ENCODE measurements at regions not wholly inside any gene's neighbourhood (a gene's known extent, or its start where the extent isn't known, plus 50 kb on each side); places are given as distances from the start of the nearest gene placed in this dataset.

DNA sequence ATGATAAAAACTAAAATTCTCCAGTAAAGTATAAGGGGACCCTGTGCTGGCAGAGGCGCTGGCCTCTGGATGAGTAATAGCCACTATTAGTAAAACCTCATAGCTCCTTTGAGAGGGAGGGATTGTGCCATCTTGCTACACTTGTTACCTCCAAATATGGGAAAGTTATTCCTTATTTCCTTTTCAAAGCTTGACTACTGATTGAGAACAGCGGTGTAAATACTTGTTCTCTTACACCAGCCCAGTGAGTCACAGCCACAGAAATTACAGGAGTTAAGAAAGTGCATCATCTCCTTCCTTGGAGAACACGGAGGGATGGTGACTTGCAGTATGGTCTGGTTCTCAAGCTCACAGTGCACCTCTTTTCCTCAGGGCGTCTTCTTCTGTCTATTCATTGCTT is 379.0 kb downstream of the EFNB2 start:
- Histone ChIP-seq H3K4me1 (ENCODE audit: control insufficient read depth, low read depth, low read length) (peaks cover 8% of the 10 kb centered on the region), H3K27ac (ENCODE audit: low read length) (no peak overlapping the region), H3K4me3 (ENCODE audit: low read length) (no peak overlapping the region), H3K9me3 (ENCODE audit: control insufficient read depth, low read depth, low read length) (no peaks in the 10 kb centered on the region), H3K27me3 (ENCODE audit: control insufficient read depth, insufficient read depth, low read length) (no peaks in the 10 kb centered on the region), H3K9ac (ENCODE audit: low read length) (no peak overlapping the region), H3K36me3 (ENCODE audit: control insufficient read depth, low read depth, low read length) (no peaks in the 10 kb centered on the region)

DNA sequence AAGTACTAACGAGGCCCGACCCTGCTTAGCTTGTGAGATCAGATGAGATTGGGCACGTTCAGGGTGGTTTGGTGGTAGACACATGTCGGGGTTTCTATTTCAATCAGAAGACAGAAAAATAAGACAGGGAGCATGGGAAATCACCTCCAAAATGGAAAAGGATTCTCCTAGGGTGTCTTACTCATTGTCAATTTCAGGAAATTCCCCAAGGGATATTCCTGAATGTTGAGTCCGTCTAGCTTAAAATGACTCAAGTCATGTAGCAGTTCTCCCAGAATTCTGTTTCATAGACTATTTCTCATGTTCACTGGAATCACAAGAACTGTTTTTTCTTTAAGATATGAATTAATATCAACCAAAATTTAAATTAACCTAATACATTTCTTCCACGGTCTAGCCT is 380.1 kb downstream of the EFNB2 start:
- no peak overlapping the region for H3K4me3 ChIP-seq (ENCODE audit: low read length)

DNA sequence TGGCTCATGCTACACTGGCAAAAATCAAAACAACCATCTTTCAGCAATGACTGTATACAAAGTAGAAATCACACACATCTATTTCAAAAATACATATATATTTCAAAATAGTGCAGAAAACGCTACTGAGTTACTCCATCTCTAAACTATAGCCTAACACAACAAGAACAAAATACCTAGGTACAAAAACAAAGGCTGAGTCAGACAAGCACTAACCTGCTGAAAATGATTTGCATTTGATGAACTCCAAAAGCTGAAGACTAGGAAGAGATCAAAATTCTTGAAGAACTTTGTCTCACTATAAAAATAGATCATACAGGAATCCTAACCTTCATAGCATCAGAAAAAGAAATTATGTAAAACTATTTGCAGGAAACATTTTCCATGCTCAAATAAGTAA is 381.6 kb downstream of the EFNB2 start:
- no peaks in the 10 kb centered on the region for H3K36me3 ChIP-seq (ENCODE audit: control insufficient read depth, low read depth, low read length)
- peaks cover 15% of the 10 kb centered on the region for H3K4me1 ChIP-seq (ENCODE audit: control insufficient read depth, low read depth, low read length)
- no peak overlapping the region for H3K27ac ChIP-seq (ENCODE audit: low read length)
- no peaks in the 10 kb centered on the region for H3K9me3 ChIP-seq (ENCODE audit: control insufficient read depth, low read depth, low read length)
- no peaks in the 10 kb centered on the region for H3K27me3 ChIP-seq (ENCODE audit: control insufficient read depth, insufficient read depth, low read length)
- no peak overlapping the region for H3K4me3 ChIP-seq (ENCODE audit: low read length)
- H3K9ac ChIP-seq (ENCODE audit: low read length): no peak overlapping the region

More for the DNA sequence above, 380.1 kb downstream of the EFNB2 start:
- Histone ChIP-seq H3K36me3 (ENCODE audit: control insufficient read depth, low read depth, low read length) (no peaks in the 10 kb centered on the region), H3K4me1 (ENCODE audit: control insufficient read depth, low read depth, low read length) (peaks cover 15% of the 10 kb centered on the region), H3K27me3 (ENCODE audit: control insufficient read depth, insufficient read depth, low read length) (no peaks in the 10 kb centered on the region), H3K9ac (ENCODE audit: low read length) (no peak overlapping the region), H3K27ac (ENCODE audit: low read length) (no peak overlapping the region), H3K9me3 (ENCODE audit: control insufficient read depth, low read depth, low read length) (no peaks in the 10 kb centered on the region)

DNA sequence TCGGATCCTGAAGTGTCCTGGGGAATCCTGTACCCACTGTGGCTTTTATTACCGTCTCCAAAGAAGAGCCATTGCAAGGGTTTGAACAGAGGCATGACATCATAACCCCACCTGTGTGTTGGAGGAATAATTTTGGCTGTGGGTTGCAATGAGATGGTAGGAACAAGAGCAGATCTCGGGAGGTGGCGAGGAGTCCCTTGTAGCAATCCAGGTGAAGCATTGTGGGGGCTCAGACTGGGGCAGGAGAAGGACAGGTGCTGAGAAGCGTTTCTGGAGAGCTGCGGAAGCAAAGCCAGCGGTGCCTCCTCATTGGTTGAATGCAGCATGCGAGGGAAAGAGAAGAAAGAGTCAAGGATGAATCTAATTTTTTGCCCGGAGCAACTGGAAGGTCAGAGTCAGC is 382.4 kb downstream of the EFNB2 start:
- Histone ChIP-seq H3K4me1 (ENCODE audit: control insufficient read depth, low read depth, low read length) (peaks cover 15% of the 10 kb centered on the region), H3K27me3 (ENCODE audit: control insufficient read depth, insufficient read depth, low read length) (no peaks in the 10 kb centered on the region), H3K9me3 (ENCODE audit: control insufficient read depth, low read depth, low read length) (no peaks in the 10 kb centered on the region), H3K4me3 (ENCODE audit: low read length) (no peak overlapping the region), H3K9ac (ENCODE audit: low read length) (no peak overlapping the region), H3K36me3 (ENCODE audit: control insufficient read depth, low read depth, low read length) (no peaks in the 10 kb centered on the region), H3K27ac (ENCODE audit: low read length) (no peak overlapping the region)

DNA sequence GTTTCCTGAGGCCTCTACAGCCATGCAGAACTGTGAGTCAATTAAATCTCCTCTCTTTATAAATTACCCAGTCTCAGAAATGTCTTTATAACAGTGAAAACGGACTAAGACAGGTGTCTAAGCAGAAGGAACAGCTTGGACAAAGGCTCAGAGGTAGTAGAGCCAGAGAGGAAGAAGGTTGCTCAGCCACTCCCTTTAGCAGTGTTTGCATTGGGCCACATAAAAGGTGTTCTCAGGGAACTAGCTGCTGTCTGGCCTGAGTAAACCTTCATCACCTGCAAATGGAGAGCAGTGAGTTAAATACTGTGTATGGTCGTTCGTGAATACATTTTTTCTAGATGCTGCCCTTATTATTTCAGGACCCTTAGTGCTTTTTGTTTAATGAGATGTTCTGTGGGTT is 383.4 kb downstream of the EFNB2 start:
- Histone ChIP-seq H3K9me3 (ENCODE audit: control insufficient read depth, low read depth, low read length) (no peaks in the 10 kb centered on the region), H3K27me3 (ENCODE audit: control insufficient read depth, insufficient read depth, low read length) (no peaks in the 10 kb centered on the region), H3K4me1 (ENCODE audit: control insufficient read depth, low read depth, low read length) (peaks cover 15% of the 10 kb centered on the region), H3K36me3 (ENCODE audit: control insufficient read depth, low read depth, low read length) (no peaks in the 10 kb centered on the region), H3K27ac (ENCODE audit: low read length) (no peak overlapping the region), H3K4me3 (ENCODE audit: low read length) (no peak overlapping the region), H3K9ac (ENCODE audit: low read length) (no peak overlapping the region)

DNA sequence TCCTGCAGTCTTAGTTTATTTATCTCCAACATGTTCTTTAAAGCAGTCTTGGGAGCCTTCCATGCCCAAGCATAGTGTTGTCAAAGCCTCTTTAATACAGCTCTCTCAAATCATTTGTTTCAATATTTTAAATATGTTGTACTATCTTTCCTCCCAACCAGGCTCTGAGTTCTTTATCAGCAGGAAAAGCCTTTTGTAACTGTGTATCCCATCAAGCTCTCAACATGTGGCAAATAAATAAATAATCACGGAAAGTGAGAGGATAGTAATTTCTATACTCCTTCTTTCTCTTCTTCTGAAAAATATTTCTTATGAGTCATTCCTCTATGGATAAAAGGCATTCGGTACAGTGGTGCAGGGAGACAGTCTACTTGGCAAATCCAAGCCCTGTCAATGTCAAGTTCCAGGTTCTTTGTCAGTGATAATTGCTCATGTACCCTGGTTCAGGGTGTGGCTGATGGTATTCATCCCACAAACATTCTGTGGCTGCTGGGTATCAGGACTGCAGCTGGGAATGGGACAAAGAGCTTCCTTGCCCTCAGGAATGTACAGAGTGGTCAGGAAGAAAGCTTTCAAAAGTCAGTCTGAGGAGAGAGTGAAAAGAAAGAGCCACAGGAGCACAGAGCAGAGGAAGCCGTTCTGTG is 384.3 kb downstream of the EFNB2 start:
- Histone ChIP-seq H3K27me3 (ENCODE audit: control insufficient read depth, insufficient read depth, low read length) (no peaks in the 10 kb centered on the region), H3K36me3 (ENCODE audit: control insufficient read depth, low read depth, low read length) (no peaks in the 10 kb centered on the region), H3K9me3 (ENCODE audit: control insufficient read depth, low read depth, low read length) (no peaks in the 10 kb centered on the region), H3K4me1 (ENCODE audit: control insufficient read depth, low read depth, low read length) (peaks cover 15% of the 10 kb centered on the region), H3K9ac (ENCODE audit: low read length) (no peak overlapping the region), H3K27ac (ENCODE audit: low read length) (no peak overlapping the region), H3K4me3 (ENCODE audit: low read length) (no peak overlapping the region)

DNA sequence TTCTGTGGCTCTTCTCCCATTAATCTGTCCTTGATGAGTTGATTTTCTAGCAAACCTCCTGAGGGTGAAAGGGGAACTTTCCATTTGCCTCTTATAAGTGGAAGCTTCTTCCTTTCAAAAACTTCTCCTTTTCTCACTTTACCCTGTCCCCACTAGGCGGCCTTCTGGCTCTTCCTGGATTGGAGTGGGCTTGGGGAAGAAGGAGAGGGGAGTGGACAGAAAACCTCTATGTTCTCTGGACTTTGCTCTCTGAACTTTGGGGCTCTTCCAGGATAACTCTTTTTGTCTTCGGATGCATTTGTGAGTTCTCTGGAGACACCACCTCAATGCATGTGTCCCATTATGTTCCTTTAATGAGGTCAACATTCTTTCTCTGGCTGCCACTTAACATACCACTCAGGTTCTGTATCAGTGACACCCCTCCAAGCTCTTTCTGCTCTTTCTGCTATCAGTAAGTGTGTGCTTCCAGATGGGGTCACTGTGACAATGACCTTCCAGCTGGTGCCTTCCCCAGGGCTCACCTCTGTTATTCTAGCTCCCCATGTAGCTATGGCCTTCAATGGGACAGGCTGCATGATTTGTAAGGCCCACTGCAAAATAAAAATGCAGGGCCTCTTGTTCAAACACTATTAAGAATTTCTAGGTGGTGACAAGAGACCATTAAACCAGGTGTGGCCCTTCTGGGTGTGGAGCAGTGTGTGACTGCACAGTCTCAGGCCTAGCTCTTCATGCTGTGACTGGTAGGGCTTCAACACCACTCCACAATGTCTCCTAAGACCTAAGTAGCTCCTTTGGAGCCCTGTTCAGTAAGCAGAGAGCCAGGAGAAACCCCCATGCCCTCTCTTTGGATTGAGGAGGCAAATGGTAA is 389.2 kb downstream of the EFNB2 start:
- Histone ChIP-seq H3K27me3 (ENCODE audit: control insufficient read depth, insufficient read depth, low read length) (no peaks in the 10 kb centered on the region), H3K4me3 (ENCODE audit: low read length) (no peak overlapping the region), H3K9me3 (ENCODE audit: control insufficient read depth, low read depth, low read length) (no peaks in the 10 kb centered on the region), H3K9ac (ENCODE audit: low read length) (no peak overlapping the region), H3K4me1 (ENCODE audit: control insufficient read depth, low read depth, low read length) (peaks cover 28% of the 10 kb centered on the region), H3K27ac (ENCODE audit: low read length) (no peak overlapping the region), H3K36me3 (ENCODE audit: control insufficient read depth, low read depth, low read length) (no peaks in the 10 kb centered on the region)

DNA sequence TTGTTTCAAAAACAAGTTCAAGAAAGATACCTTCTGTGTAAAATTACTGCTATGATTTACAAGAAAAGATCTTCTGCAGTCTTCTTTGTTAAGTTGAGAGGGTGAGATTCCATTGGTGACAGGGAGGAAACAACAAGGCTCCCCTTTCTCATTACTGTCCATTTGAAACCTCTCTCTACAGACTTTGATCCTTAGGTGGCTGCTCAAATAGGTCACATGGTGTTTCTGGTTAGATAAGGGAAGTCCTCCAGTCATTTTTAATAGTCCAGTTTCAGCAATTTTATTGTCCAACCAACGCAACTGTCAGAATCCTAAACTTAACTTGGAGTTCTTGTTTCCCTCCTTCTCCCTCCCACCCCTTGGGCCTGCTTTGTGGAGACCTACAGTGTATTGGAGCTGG is 390.4 kb downstream of the EFNB2 start:
- Histone ChIP-seq H3K9ac (ENCODE audit: low read length) (no peak overlapping the region), H3K4me1 (ENCODE audit: control insufficient read depth, low read depth, low read length) (peaks cover 24% of the 10 kb centered on the region), H3K27ac (ENCODE audit: low read length) (no peak overlapping the region), H3K36me3 (ENCODE audit: control insufficient read depth, low read depth, low read length) (no peaks in the 10 kb centered on the region), H3K27me3 (ENCODE audit: control insufficient read depth, insufficient read depth, low read length) (no peaks in the 10 kb centered on the region), H3K9me3 (ENCODE audit: control insufficient read depth, low read depth, low read length) (no peaks in the 10 kb centered on the region), H3K4me3 (ENCODE audit: low read length) (no peak overlapping the region)

DNA sequence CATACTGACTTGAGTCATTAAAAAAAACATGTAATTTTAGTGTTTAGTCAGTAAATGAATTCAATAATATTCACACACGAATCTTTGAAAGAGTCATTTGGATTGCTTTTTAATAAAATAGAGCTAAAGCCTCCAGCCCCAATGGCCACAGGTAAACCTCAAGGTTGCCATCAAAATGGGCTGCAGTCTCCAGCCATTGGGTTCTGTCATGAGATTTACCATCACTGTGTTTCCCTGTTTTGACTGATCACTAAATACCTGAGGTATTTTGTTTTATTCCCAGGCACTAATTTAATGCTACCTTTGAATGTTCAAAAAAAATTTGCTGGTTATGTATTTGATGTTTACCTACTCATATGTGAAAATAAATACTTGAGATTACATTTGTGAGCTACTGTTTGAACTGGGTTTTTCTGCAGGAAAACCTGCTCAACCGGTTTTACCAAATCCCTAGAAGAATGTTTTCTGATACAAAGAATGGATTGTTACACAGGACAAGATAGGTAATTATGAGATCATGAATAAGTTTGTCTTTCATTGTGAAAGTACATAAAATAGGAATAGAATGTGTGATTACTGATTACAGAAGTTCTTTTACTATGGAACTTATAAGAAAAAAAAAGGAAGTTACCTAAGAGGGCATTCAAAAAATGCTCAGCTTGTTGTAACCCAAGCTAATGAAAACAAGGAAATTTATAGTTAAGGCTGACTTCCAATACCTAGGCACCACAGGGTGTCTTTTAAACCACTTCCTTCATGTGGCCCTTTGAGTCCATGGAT is 391.3 kb downstream of the EFNB2 start:
- Histone ChIP-seq H3K36me3 (ENCODE audit: control insufficient read depth, low read depth, low read length) (no peaks in the 10 kb centered on the region), H3K9ac (ENCODE audit: low read length) (no peak overlapping the region), H3K9me3 (ENCODE audit: control insufficient read depth, low read depth, low read length) (no peaks in the 10 kb centered on the region), H3K27me3 (ENCODE audit: control insufficient read depth, insufficient read depth, low read length) (no peaks in the 10 kb centered on the region), H3K4me1 (ENCODE audit: control insufficient read depth, low read depth, low read length) (peaks cover 24% of the 10 kb centered on the region), H3K27ac (ENCODE audit: low read length) (no peak overlapping the region), H3K4me3 (ENCODE audit: low read length) (peak overlapping the region; percentile 21)

DNA sequence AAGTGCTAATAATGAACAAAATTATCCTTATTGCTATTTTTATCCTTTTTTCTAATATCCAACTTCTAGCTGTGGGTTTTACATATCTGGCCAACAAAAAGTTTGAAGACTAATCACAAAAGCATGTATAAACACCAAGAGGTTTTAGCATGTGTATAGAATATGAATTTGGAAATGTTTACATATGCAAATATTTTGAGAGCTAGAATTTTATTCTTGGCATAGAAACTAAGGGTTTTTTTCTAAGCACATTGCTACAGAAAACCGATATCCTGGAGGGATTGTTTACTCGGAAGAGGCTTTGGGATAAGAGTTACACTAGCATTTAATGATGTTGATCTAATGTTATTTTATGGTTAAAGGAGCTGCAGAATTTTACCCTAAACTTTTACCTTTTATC is 392.1 kb downstream of the EFNB2 start:
- no peaks in the 10 kb centered on the region for H3K27me3 ChIP-seq (ENCODE audit: control insufficient read depth, insufficient read depth, low read length)
- H3K4me1 ChIP-seq (ENCODE audit: control insufficient read depth, low read depth, low read length): peaks cover 24% of the 10 kb centered on the region
- H3K9ac ChIP-seq (ENCODE audit: low read length): no peak overlapping the region
- no peak overlapping the region for H3K4me3 ChIP-seq (ENCODE audit: low read length)
- H3K36me3 ChIP-seq (ENCODE audit: control insufficient read depth, low read depth, low read length): no peaks in the 10 kb centered on the region
- no peak overlapping the region for H3K27ac ChIP-seq (ENCODE audit: low read length)
- no peaks in the 10 kb centered on the region for H3K9me3 ChIP-seq (ENCODE audit: control insufficient read depth, low read depth, low read length)

DNA sequence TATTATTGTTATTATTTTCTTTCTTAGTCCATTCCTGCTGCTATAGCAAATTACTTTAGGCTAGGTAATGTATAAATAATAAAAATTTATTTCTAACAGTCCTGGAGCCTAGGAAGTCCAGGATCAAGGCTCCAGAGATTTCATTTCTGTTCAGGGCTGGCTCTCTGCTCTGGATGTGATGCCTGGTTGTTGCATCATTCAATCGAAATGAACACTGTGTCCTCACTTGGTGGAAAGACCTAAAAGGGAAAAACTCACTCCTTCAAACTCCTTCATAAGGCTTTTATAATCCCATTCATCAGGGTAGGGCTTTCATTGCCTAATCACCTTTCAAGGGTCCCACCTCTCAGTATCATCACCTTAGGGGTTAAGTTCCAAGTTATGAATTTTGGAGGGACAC is 395.0 kb downstream of the EFNB2 start:
- Histone ChIP-seq H3K36me3 (ENCODE audit: control insufficient read depth, low read depth, low read length) (no peaks in the 10 kb centered on the region), H3K27me3 (ENCODE audit: control insufficient read depth, insufficient read depth, low read length) (no peaks in the 10 kb centered on the region), H3K4me3 (ENCODE audit: low read length) (no peak overlapping the region), H3K27ac (ENCODE audit: low read length) (no peak overlapping the region), H3K9ac (ENCODE audit: low read length) (no peak overlapping the region), H3K4me1 (ENCODE audit: control insufficient read depth, low read depth, low read length) (peaks cover 24% of the 10 kb centered on the region), H3K9me3 (ENCODE audit: control insufficient read depth, low read depth, low read length) (no peaks in the 10 kb centered on the region)
